Uterus (tissue), 2 donors: ENCODE measurements at regions not wholly inside any gene's neighbourhood (a gene's known extent, or its start where the extent isn't known, plus 50 kb on each side); places are given as distances from the start of the nearest gene placed in this dataset.

Source experiments
- CTCF ChIP-seq, 4 experiments: fragments of 200-600 bp in 2 of 4; fragments of 450-650 bp in 2 of 4; sonication (generic) in 2 of 4; IDR thresholded peaks; one replicate each; pipeline ENCODE4 v1.5.1; 2016 to 2019; ENCODE audit warnings: antibody characterized with exemption in 4 of 4, mild to moderate bottlenecking in 2 of 4, moderate library complexity in 1 of 4
- POLR2A ChIP-seq, 2 donors: fragments of 450-650 bp; IDR thresholded peaks; one replicate each; pipeline ENCODE4 v1.6.1; 2016; ENCODE audit warnings: antibody characterized with exemption in 2 of 2, mild to moderate bottlenecking in 1 of 2, moderate library complexity in 1 of 2

GRCh38 chr11:113546757-113547507 is 71.7 kb upstream of the DRD2 start:
- TF ChIP-seq CTCF (IDR thresholded peaks at IDR 0.05) (no peak), POLR2A (IDR thresholded peaks at IDR 0.05) (no peak)
